Keratinocyte (primary cell): ENCODE measurements at regions not wholly inside any gene's neighbourhood (a gene's known extent, or its start where the extent isn't known, plus 50 kb on each side); places are given as distances from the start of the nearest gene placed in this dataset.

Experiments used
- DNase-seq: peaks from one replicate; pipeline ENCODE4 v3.0.0-alpha.2; 2011; ENCODE audit warnings: low read depth, missing footprints, low spot score
- FAIRE-seq: peaks from 2 replicates; lab custom pipeline; 2011; peaks lifted over from hg19 to GRCh38; lab: Jason Lieb, UNC
- H2AFZ ChIP-seq: 2 replicates; pipeline ENCODE4 v1.6.0; 2012; ENCODE audit warnings: low read length, control low read depth, inconsistent platforms; ENCODE audit not compliant: control insufficient read depth
- H3K27ac ChIP-seq: 2 replicates; pipeline ENCODE4 v1.5.1; 2011; ENCODE audit warnings: low read length; ENCODE audit not compliant: control insufficient read depth, insufficient read depth
- H3K27me3 ChIP-seq: 3 replicates; pipeline ENCODE4 v1.6.0; 2011; ENCODE audit warnings: low read length; ENCODE audit not compliant: control insufficient read depth, insufficient read depth; ENCODE audit errors: extremely low read depth
- H3K36me3 ChIP-seq, 2 experiments: 2 replicates in 1 of 2; 3 replicates in 1 of 2; pipeline ENCODE4 v1.5.1; 2011; ENCODE audit warnings: low read length in 2 of 2, mild to moderate bottlenecking in 1 of 2; ENCODE audit not compliant: control insufficient read depth in 2 of 2, insufficient read depth in 2 of 2; ENCODE audit errors: extremely low read depth in 1 of 2
- H3K4me1 ChIP-seq: 3 replicates; pipeline ENCODE4 v1.5.1; 2011; ENCODE audit warnings: low read length; ENCODE audit not compliant: control insufficient read depth, insufficient read depth; ENCODE audit errors: extremely low read depth
- H3K4me2 ChIP-seq: 3 replicates; pipeline ENCODE4 v1.6.0; 2011; ENCODE audit warnings: low read depth, low read length; ENCODE audit not compliant: control insufficient read depth, insufficient read depth; ENCODE audit errors: extremely low read depth
- H3K4me3 ChIP-seq, 3 experiments: fragments of 200-600 bp in 1 of 3; sonication (generic) in 1 of 3; 2 replicates in 2 of 3; 3 replicates in 1 of 3; pipeline ENCODE4 v1.5.1; 2011 to 2016; ENCODE audit warnings: low read length in 3 of 3, mild to moderate bottlenecking in 3 of 3, control low read depth in 2 of 3, inconsistent platforms in 1 of 3, low read depth in 1 of 3, mixed read lengths in 1 of 3, mixed run types in 1 of 3, moderate library complexity in 1 of 3; ENCODE audit not compliant: control insufficient read depth in 2 of 3, insufficient read depth in 2 of 3; ENCODE audit errors: extremely low read depth in 1 of 3
- H3K79me2 ChIP-seq: 2 replicates; pipeline ENCODE4 v1.6.0; 2012; ENCODE audit warnings: low read length; ENCODE audit not compliant: control insufficient read depth, insufficient read depth
- H3K9ac ChIP-seq: 3 replicates; pipeline ENCODE4 v1.6.0; 2011; ENCODE audit warnings: low read length; ENCODE audit not compliant: control insufficient read depth, insufficient read depth; ENCODE audit errors: extremely low read depth
- H3K9me1 ChIP-seq: 3 replicates; pipeline ENCODE4 v1.6.0; 2011; ENCODE audit warnings: low read length; ENCODE audit not compliant: control insufficient read depth, insufficient read depth; ENCODE audit errors: extremely low read depth
- H3K9me3 ChIP-seq: 2 replicates; pipeline ENCODE4 v1.5.1; 2012; ENCODE audit warnings: low read depth, low read length; ENCODE audit not compliant: control insufficient read depth
- H4K20me1 ChIP-seq: 3 replicates; pipeline ENCODE4 v1.6.0; 2011; ENCODE audit warnings: low read length; ENCODE audit not compliant: control insufficient read depth, insufficient read depth; ENCODE audit errors: extremely low read depth
- EZH2 ChIP-seq: IDR thresholded peaks from one replicate; pipeline ENCODE4 v1.6.1; 2012; ENCODE audit warnings: inconsistent platforms, mild to moderate bottlenecking, low read length, moderate library complexity
- dilution Hi-C: fragments of 300-500 bp; cut with MboI; formaldehyde crosslinking; loops from one replicate; pipeline ENCODE4 v1.7.0; 2020; ENCODE audit warnings: low sequenced_read_pairs; ENCODE audit not compliant: extremely low pct_ligation_motif_present
- TF ChIP-seq, protein P1 (sequence below), 3 experiments: IDR thresholded peaks in 1 of 3; conservative IDR thresholded peaks in 1 of 3; optimal IDR thresholded peaks in 1 of 3; 2 replicates in 2 of 3; 3 replicates in 1 of 3; pipeline versions ENCODE3 to v1.5.1; 2011; ENCODE audit warnings: low read length in 3 of 3, mild to moderate bottlenecking in 3 of 3, moderate library complexity in 2 of 3, control low read depth in 1 of 3, inconsistent platforms in 1 of 3; ENCODE audit not compliant: insufficient read depth in 2 of 3; ENCODE audit errors: extremely low read depth in 1 of 3

DNA sequence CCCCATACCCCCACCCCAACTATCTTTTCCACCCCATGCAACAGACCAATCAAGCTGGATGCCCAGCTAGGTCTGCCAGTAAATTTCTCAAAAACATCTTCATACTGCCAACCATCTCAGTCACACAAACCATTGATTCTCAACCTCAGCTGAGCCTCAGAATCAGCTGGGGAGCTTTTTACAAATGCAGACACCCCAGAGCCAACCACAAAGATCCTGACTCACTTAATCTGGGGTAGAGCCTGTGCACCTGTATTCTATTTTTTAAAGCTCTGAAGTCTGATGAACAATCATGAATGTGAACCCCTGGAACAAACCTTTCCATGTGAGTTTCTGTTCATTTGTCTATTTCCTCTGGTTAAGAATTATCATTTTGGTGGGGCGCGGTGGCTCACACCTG is 66.0 kb downstream of the ZNF281 start:
- Histone ChIP-seq H3K79me2 (no peaks in the 10 kb centered on the region), H3K4me2 (no peak overlapping the region), H3K4me1 (no peaks in the 10 kb centered on the region), H2AFZ (no peak overlapping the region), H3K9me3 (no peaks in the 10 kb centered on the region), H4K20me1 (no peaks in the 10 kb centered on the region), H3K27me3 (no peaks in the 10 kb centered on the region), H3K4me3 (no peak overlapping the region), H3K27ac (no peak overlapping the region), H3K9me1 (no peaks in the 10 kb centered on the region), H3K36me3 (no peaks in the 10 kb centered on the region), H3K9ac (no peak overlapping the region)
- TF ChIP-seq, protein P1, sequence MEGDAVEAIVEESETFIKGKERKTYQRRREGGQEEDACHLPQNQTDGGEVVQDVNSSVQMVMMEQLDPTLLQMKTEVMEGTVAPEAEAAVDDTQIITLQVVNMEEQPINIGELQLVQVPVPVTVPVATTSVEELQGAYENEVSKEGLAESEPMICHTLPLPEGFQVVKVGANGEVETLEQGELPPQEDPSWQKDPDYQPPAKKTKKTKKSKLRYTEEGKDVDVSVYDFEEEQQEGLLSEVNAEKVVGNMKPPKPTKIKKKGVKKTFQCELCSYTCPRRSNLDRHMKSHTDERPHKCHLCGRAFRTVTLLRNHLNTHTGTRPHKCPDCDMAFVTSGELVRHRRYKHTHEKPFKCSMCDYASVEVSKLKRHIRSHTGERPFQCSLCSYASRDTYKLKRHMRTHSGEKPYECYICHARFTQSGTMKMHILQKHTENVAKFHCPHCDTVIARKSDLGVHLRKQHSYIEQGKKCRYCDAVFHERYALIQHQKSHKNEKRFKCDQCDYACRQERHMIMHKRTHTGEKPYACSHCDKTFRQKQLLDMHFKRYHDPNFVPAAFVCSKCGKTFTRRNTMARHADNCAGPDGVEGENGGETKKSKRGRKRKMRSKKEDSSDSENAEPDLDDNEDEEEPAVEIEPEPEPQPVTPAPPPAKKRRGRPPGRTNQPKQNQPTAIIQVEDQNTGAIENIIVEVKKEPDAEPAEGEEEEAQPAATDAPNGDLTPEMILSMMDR (optimal IDR thresholded peaks at IDR 0.05 in 1 of 3, IDR thresholded peaks at IDR 0.05 in 1 of 3, conservative IDR thresholded peaks at IDR 0.05 in 1 of 3; ENCODE audit: extremely low read depth in 1 of 3, insufficient read depth in 2 of 3, low read length in 3 of 3) = no peak
- TF ChIP-seq EZH2 = no peak
- no peak for DNase-seq
- FAIRE-seq = no peak
- dilution Hi-C loops = no loop called here

DNA sequence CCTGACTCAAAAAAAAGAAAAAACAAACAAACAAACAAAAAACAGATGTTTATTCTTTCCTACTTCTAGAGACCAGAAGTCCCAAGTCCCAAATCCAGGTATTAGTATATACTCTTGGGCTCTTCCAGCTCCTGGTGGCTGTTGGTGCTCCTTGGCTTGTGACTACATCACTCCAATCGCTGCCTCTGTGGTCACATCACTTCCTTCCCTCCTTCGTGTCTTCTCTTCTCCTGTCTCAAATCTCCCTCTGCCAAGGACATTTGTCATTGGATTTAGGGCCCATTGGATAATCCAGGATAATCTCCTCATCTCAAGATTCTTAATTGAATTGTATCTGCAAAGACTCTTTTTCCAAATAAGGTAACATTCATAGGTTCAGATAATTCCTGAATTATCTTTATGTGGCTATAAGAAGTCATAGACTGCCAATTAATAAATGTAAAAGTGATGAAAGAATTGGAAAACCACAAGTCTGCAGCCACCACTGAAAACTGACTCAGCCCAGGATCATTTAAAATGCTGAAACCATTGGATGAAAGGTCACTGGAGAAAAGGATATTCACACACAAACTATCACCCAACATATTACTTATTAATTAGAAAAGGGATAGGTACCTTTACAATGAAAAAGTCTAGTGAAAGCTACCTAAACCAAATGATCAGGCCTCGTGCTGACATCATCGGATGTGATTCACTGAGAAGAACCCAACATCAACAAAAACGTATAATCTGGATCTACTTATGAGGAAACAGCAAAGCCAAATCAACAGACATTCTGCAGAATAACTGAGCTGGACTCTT is 67.1 kb downstream of the ZNF281 start:
- FAIRE-seq = no peak
- H3K27ac ChIP-seq = no peak overlapping the region

More for the DNA sequence above, 67.1 kb downstream of the ZNF281 start:
- Histone ChIP-seq H3K79me2 (no peaks in the 10 kb centered on the region), H3K4me1 (no peaks in the 10 kb centered on the region), H3K27me3 (no peaks in the 10 kb centered on the region), H3K9me3 (no peaks in the 10 kb centered on the region), H2AFZ (no peak overlapping the region), H3K36me3 (no peaks in the 10 kb centered on the region), H3K4me2 (no peak overlapping the region), H3K9me1 (no peaks in the 10 kb centered on the region), H3K4me3 (no peak overlapping the region), H4K20me1 (no peaks in the 10 kb centered on the region), H3K9ac (no peak overlapping the region)
- dilution Hi-C loops = no loop called here
- DNase-seq = no peak
- TF ChIP-seq, protein P1 (optimal IDR thresholded peaks at IDR 0.05 in 1 of 3, IDR thresholded peaks at IDR 0.05 in 1 of 3, conservative IDR thresholded peaks at IDR 0.05 in 1 of 3; ENCODE audit: extremely low read depth in 1 of 3, insufficient read depth in 2 of 3, low read length in 3 of 3) = no peak
- TF ChIP-seq EZH2 = no peak
